ENCODE measurements at regions not wholly inside any gene's neighbourhood (a gene's known extent, or its start where the extent isn't known, plus 50 kb on each side); places are given as distances from the start of the nearest gene placed in this dataset.

GRCh38 chr7:52685333-52685732, 350.1 kb upstream of the POM121L12 start:
- no peak for TF ChIP-seq CTCF (IDR thresholded peaks at IDR 0.05; ENCODE audit: control extremely low read depth in 1 of 3, insufficient read depth in 1 of 3, low read depth in 1 of 3, low read length in 3 of 3)
- no peak for TF ChIP-seq EP300 (IDR thresholded peaks at IDR 0.05; ENCODE audit: borderline replicate concordance in 1 of 2, low read depth in 2 of 2, low read length in 2 of 2)
- no peak for TF ChIP-seq POLR2A (IDR thresholded peaks at IDR 0.05; ENCODE audit: control extremely low read depth in 1 of 2, low read depth in 2 of 2, low read length in 2 of 2)
- no peak for TF ChIP-seq HDAC2 (IDR thresholded peaks at IDR 0.05; ENCODE audit: borderline replicate concordance in 1 of 2, low read depth in 2 of 2, low read length in 2 of 2)
- no peak for TF ChIP-seq EZH2 (IDR thresholded peaks at IDR 0.05; ENCODE audit: low read depth, low read length, severe bottlenecking)
- no peak for TF ChIP-seq CEBPB (IDR thresholded peaks at IDR 0.05; ENCODE audit: low read depth, low read length)
- TF ChIP-seq SUZ12 (IDR thresholded peaks at IDR 0.05; ENCODE audit: low read length), result no peak
- TF ChIP-seq USF2 (IDR thresholded peaks at IDR 0.05; ENCODE audit: low read length), result no peak
- TF ChIP-seq POLR2AphosphoS5 (IDR thresholded peaks at IDR 0.05; ENCODE audit: low read depth, low read length), result no peak
- TF ChIP-seq CHD7 (IDR thresholded peaks at IDR 0.05; ENCODE audit: insufficient replicate concordance, low read length), result no peak
- TF ChIP-seq PHF8 (conservative IDR thresholded peaks at IDR 0.05; ENCODE audit: low read depth, low read length), result no peak
- TF ChIP-seq MAFK (IDR thresholded peaks at IDR 0.05; ENCODE audit: low read depth, low read length), result no peak
- TF ChIP-seq SP2 (IDR thresholded peaks at IDR 0.05; ENCODE audit: low read length), result no peak
- TF ChIP-seq CHD1 (IDR thresholded peaks at IDR 0.05; ENCODE audit: low read depth, low read length), result no peak

Data from H1 (cell line).